ENCODE measurements at regions not wholly inside any gene's neighbourhood (a gene's known extent, or its start where the extent isn't known, plus 50 kb on each side); places are given as distances from the start of the nearest gene placed in this dataset.

GRCh38 chr2:190742431-190742830, 93.5 kb downstream of the NAB1 start:
- Histone ChIP-seq H2BK5ac (ENCODE audit: low read depth, low read length) (no peak overlapping the region), H3K27me3 (replicated peaks in 1 of 4; ENCODE audit: control insufficient read depth in 3 of 4, extremely low read depth in 1 of 4, insufficient read depth in 3 of 4, low read length in 3 of 4) (no peaks in the 10 kb centered on the region)

More at GRCh38 chr2:190742431-190742830, 93.5 kb downstream of the NAB1 start:
- H3K56ac ChIP-seq (replicated peaks; ENCODE audit: insufficient read length, low read depth, low read length): no peak overlapping the region
- H3K9ac ChIP-seq (replicated peaks in 1 of 4; ENCODE audit: extremely low read depth in 1 of 4, low read depth in 3 of 4, low read length in 3 of 4): no peak overlapping the region
- TF ChIP-seq SUZ12 (IDR thresholded peaks at IDR 0.05; ENCODE audit: low read length): no peak
- TF ChIP-seq POLR2AphosphoS5 (IDR thresholded peaks at IDR 0.05; ENCODE audit: low read depth, low read length): no peak
- no peak for TF ChIP-seq SP2 (IDR thresholded peaks at IDR 0.05; ENCODE audit: low read length)
- TF ChIP-seq SP4 (IDR thresholded peaks at IDR 0.05; ENCODE audit: low read length): no peak
- no peak for TF ChIP-seq KDM4A (IDR thresholded peaks at IDR 0.05; ENCODE audit: low read depth, low read length, severe bottlenecking)
- TF ChIP-seq POLR2A (IDR thresholded peaks at IDR 0.05; ENCODE audit: control extremely low read depth in 1 of 2, low read depth in 2 of 2, low read length in 2 of 2): no peak
- no peak for TF ChIP-seq SAP30 (IDR thresholded peaks at IDR 0.05; ENCODE audit: insufficient read depth, insufficient replicate concordance, low read length)
- no peak for TF ChIP-seq HDAC2 (IDR thresholded peaks at IDR 0.05; ENCODE audit: borderline replicate concordance in 1 of 2, low read depth in 2 of 2, low read length in 2 of 2)
- no peak for TF ChIP-seq KDM5A (IDR thresholded peaks at IDR 0.05; ENCODE audit: low read length)
- TF ChIP-seq BACH1 (IDR thresholded peaks at IDR 0.05; ENCODE audit: low read length): no peak
- no peak for TF ChIP-seq E2F6 (IDR thresholded peaks at IDR 0.05)
- H4K8ac ChIP-seq (ENCODE audit: extremely low read depth, insufficient read depth, low read length): no peak overlapping the region
- H3K4me3 ChIP-seq (ENCODE audit: extremely low read depth in 1 of 4, insufficient read depth in 2 of 4, low read depth in 3 of 4, low read length in 4 of 4): no peak overlapping the region
- H3K36me3 ChIP-seq (ENCODE audit: control insufficient read depth in 2 of 4, insufficient read depth in 4 of 4, low read length in 3 of 4): no peaks in the 10 kb centered on the region
- no peak overlapping the region for H3K27ac ChIP-seq (ENCODE audit: low read depth, low read length)
- no peak for DNase-seq (ENCODE audit: low read depth in 1 of 2, low spot score in 2 of 2)
- no peak overlapping the region for H4K5ac ChIP-seq (ENCODE audit: insufficient read length, low read depth, low read length)
- H2BK12ac ChIP-seq (ENCODE audit: low read depth, low read length): no peak overlapping the region
- H3K23ac ChIP-seq (ENCODE audit: insufficient read length): no peak overlapping the region
- no peak overlapping the region for H3K4ac ChIP-seq (replicated peaks; ENCODE audit: insufficient read length, low read depth, low read length)
- no peaks in the 10 kb centered on the region for H3K23me2 ChIP-seq (ENCODE audit: low read depth, low read length)
- ChIA-PET POLR2A (ENCODE audit: partially characterized antibody) (no interaction called here), CTCF (ENCODE audit: partially characterized antibody) (interaction anchor here (1.0 to 2.1 kb wide), 3 partner anchors 11 to 62 kb away, joined by 3 to 6 read pairs (median 3); no protein-coding TSS in a partner anchor)
- H3K79me1 ChIP-seq (ENCODE audit: low read depth, low read length): no peaks in the 10 kb centered on the region
- H3K9me3 ChIP-seq (ENCODE audit: insufficient read depth in 2 of 2, low read depth in 1 of 2, low read length in 1 of 2): no peaks in the 10 kb centered on the region
- H2BK20ac ChIP-seq (ENCODE audit: low read length): no peak overlapping the region
- no peak overlapping the region for H2BK120ac ChIP-seq (replicated peaks; ENCODE audit: low read depth, low read length)
- no peak overlapping the region for H2AK5ac ChIP-seq (ENCODE audit: low read depth, low read length)
- H3K18ac ChIP-seq (ENCODE audit: extremely low read depth, low read length): no peak overlapping the region
- no peaks in the 10 kb centered on the region for H3K79me2 ChIP-seq (ENCODE audit: control insufficient read depth in 1 of 2, insufficient read depth in 2 of 2, low read length in 2 of 2)
- no peak overlapping the region for H3K14ac ChIP-seq (ENCODE audit: insufficient read length)
- peak overlapping the region; percentile 75 for H2AFZ ChIP-seq (ENCODE audit: low read length)
- no peak overlapping the region for H2BK15ac ChIP-seq (ENCODE audit: low read length)
- H4K91ac ChIP-seq (replicated peaks; ENCODE audit: insufficient read length, low read length): no peak overlapping the region
- H3K4me2 ChIP-seq (ENCODE audit: insufficient read depth in 1 of 2, low read depth in 2 of 2, low read length in 2 of 2): no peak overlapping the region
- FAIRE-seq: no peak
- no peaks in the 10 kb centered on the region for H4K20me1 ChIP-seq (replicated peaks in 1 of 2; ENCODE audit: control insufficient read depth in 1 of 2, insufficient read depth in 2 of 2, low read length in 2 of 2)
- H3K4me1 ChIP-seq (replicated peaks in 1 of 4; ENCODE audit: control insufficient read depth in 3 of 4, insufficient read depth in 4 of 4, low read length in 3 of 4): no peaks in the 10 kb centered on the region; a peak in 1 of 7 replicates
